Uterus (tissue), 3 donors: ENCODE measurements at regions not wholly inside any gene's neighbourhood (a gene's known extent, or its start where the extent isn't known, plus 50 kb on each side); places are given as distances from the start of the nearest gene placed in this dataset.

Experiments used
- DNase-seq, 2 donors: peaks; one replicate each; pipeline ENCODE4 v3.0.0-alpha.2; 2019 to 2020
- H3K27ac ChIP-seq, 2 donors: fragments of 200-600 bp; sonication (generic); 1 replicate in 1 of 2; 2 replicates in 1 of 2; pipeline ENCODE4 v1.5.1; 2016 to 2018
- H3K27me3 ChIP-seq, 2 donors: fragments of 200-600 bp; sonication (generic); one replicate each; pipeline ENCODE4 v1.5.1; 2018 to 2019; ENCODE audit warnings: control low read depth in 1 of 2
- H3K36me3 ChIP-seq, 2 donors: fragments of 200-600 bp; sonication (generic); one replicate each; pipeline ENCODE4 v1.5.1; 2019; ENCODE audit warnings: control low read depth in 1 of 2
- H3K4me1 ChIP-seq, 2 donors: fragments of 200-600 bp; sonication (generic); one replicate each; pipeline ENCODE4 v1.5.1; 2018 to 2019; ENCODE audit warnings: control low read depth in 1 of 2
- H3K4me3 ChIP-seq, 2 donors: fragments of 200-600 bp; sonication (generic); 1 replicate in 1 of 2; 2 replicates in 1 of 2; pipeline ENCODE4 v1.5.1; 2018 to 2019; ENCODE audit warnings: mild to moderate bottlenecking in 1 of 2
- H3K9me3 ChIP-seq, 2 donors: fragments of 200-600 bp; sonication (generic); one replicate each; pipeline ENCODE4 v1.5.1; 2019; ENCODE audit warnings: control low read depth in 1 of 2
- CTCF ChIP-seq, 4 experiments: fragments of 200-600 bp in 2 of 4; fragments of 450-650 bp in 2 of 4; sonication (generic) in 2 of 4; IDR thresholded peaks; one replicate each; pipeline ENCODE4 v1.5.1; 2016 to 2019; ENCODE audit warnings: antibody characterized with exemption in 4 of 4, mild to moderate bottlenecking in 2 of 4, moderate library complexity in 1 of 4
- POLR2A ChIP-seq, 2 donors: fragments of 450-650 bp; IDR thresholded peaks; one replicate each; pipeline ENCODE4 v1.6.1; 2016; ENCODE audit warnings: antibody characterized with exemption in 2 of 2, mild to moderate bottlenecking in 1 of 2, moderate library complexity in 1 of 2
- intact Hi-C: fragments of 100-400 bp; cut with DNase I; formaldehyde crosslinking; loops from one replicate; pipeline ENCODE4 v1.15.1; 2023; ENCODE audit warnings: low total_unique reads
- donor health status: DM: yes; HTN: yes; CAD: no.

DNA sequence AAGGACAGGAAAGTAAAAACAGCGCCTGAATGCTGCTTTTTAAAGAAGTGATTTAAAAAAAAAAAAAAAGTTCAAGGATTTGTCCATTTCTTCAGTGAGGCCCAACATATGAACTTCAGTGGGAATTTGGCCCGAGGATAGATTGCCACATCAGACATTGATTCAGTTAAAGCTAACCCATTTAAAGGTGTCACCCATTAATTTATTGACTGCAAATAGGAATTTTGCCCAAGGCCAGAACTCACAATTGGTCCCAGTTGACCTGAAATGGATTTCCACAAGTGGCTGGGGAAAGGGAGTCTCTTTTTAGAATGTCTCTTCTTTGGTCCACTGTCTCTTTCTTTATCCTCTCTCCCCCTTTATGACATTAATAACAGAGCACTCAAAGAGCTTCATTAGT is 86.5 kb upstream of the RPL34 start:
- no peak overlapping the region for H3K27ac ChIP-seq
- H3K4me1 ChIP-seq: no peaks in the 10 kb centered on the region
- no peaks in the 10 kb centered on the region for H3K9me3 ChIP-seq
- H3K27me3 ChIP-seq: no peaks in the 10 kb centered on the region
- no peak for DNase-seq
- H3K4me3 ChIP-seq: no peak overlapping the region
- TF ChIP-seq CTCF (IDR thresholded peaks at IDR 0.05) (no peak), POLR2A (IDR thresholded peaks at IDR 0.05) (no peak)
- intact Hi-C loops: no loop called here
- H3K36me3 ChIP-seq: no peaks in the 10 kb centered on the region

- Histone ChIP-seq H3K36me3 (no peaks in the 10 kb centered on the region), H3K9me3 (no peaks in the 10 kb centered on the region), H3K27me3 (no peaks in the 10 kb centered on the region), H3K4me3 (no peak overlapping the region), H3K27ac (no peak overlapping the region), H3K4me1 (no peaks in the 10 kb centered on the region)
- no peak for DNase-seq
- TF ChIP-seq CTCF (IDR thresholded peaks at IDR 0.05) (no peak), POLR2A (IDR thresholded peaks at IDR 0.05) (no peak)
- intact Hi-C loops: no loop called here
Observed at GRCh38 chr4:108533245-108533844, 87.0 kb upstream of the RPL34 start.

GRCh38 chr4:108532738-108533137 is 87.6 kb upstream of the RPL34 start:
- TF ChIP-seq POLR2A (IDR thresholded peaks at IDR 0.05) (no peak), CTCF (IDR thresholded peaks at IDR 0.05) (no peak)
- Histone ChIP-seq H3K36me3 (no peaks in the 10 kb centered on the region), H3K9me3 (no peaks in the 10 kb centered on the region), H3K4me3 (no peak overlapping the region), H3K27ac (no peak overlapping the region), H3K27me3 (no peaks in the 10 kb centered on the region), H3K4me1 (no peaks in the 10 kb centered on the region)
- intact Hi-C loops: no loop called here
- DNase-seq: no peak

- Histone ChIP-seq H3K27me3 (no peaks in the 10 kb centered on the region), H3K36me3 (no peaks in the 10 kb centered on the region), H3K4me3 (no peak overlapping the region), H3K27ac (no peak overlapping the region), H3K4me1 (no peaks in the 10 kb centered on the region), H3K9me3 (no peaks in the 10 kb centered on the region)
- TF ChIP-seq POLR2A (IDR thresholded peaks at IDR 0.05): no peak
- TF ChIP-seq CTCF (IDR thresholded peaks at IDR 0.05): no peak
- intact Hi-C loops: no loop called here
- DNase-seq: no peak
Observed at GRCh38 chr4:108532187-108532586, 88.2 kb upstream of the RPL34 start.

DNA sequence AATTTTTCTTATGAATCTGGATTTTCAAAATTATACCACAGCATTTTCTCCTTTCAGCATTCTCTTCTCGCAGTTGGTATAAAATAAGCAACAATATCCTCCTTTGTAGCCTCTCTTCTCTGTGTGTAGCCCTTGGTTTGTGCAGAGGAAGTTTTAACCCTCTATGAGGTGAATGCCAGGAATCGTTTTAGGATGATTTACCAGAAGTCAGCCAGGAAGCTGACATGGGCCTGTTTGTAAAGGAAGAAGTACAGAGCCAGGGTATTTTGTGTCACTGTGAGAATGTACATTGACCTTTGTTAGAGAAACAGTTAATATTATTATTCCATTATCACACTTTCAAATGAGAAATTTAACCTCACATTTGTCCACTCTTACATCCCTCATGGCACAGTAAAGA is 88.9 kb upstream of the RPL34 start:
- H3K4me1 ChIP-seq: no peaks in the 10 kb centered on the region
- H3K9me3 ChIP-seq: no peaks in the 10 kb centered on the region
- H3K36me3 ChIP-seq: no peaks in the 10 kb centered on the region
- no peak overlapping the region for H3K4me3 ChIP-seq
- TF ChIP-seq POLR2A (IDR thresholded peaks at IDR 0.05): no peak
- no peak for TF ChIP-seq CTCF (IDR thresholded peaks at IDR 0.05)
- no peak for DNase-seq
- H3K27ac ChIP-seq: no peak overlapping the region
- H3K27me3 ChIP-seq: no peaks in the 10 kb centered on the region
- intact Hi-C loops: no loop called here
